ENCODE measurements at regions not wholly inside any gene's neighbourhood (a gene's known extent, or its start where the extent isn't known, plus 50 kb on each side); places are given as distances from the start of the nearest gene placed in this dataset.

GRCh38 chr15:77734306-77734705 is 101.6 kb upstream of the LINGO1 start (continued):
- TF ChIP-seq TBX3 (IDR thresholded peaks at IDR 0.05; ENCODE audit: borderline replicate concordance) (no peak), PAWR (CRISPR knock-in tag; IDR thresholded peaks at IDR 0.05; ENCODE audit: borderline replicate concordance) (no peak), ATM (IDR thresholded peaks at IDR 0.05; ENCODE audit: borderline replicate concordance) (no peak), ZNF773 (CRISPR knock-in tag; IDR thresholded peaks at IDR 0.05; ENCODE audit: borderline replicate concordance) (no peak)

DNA sequence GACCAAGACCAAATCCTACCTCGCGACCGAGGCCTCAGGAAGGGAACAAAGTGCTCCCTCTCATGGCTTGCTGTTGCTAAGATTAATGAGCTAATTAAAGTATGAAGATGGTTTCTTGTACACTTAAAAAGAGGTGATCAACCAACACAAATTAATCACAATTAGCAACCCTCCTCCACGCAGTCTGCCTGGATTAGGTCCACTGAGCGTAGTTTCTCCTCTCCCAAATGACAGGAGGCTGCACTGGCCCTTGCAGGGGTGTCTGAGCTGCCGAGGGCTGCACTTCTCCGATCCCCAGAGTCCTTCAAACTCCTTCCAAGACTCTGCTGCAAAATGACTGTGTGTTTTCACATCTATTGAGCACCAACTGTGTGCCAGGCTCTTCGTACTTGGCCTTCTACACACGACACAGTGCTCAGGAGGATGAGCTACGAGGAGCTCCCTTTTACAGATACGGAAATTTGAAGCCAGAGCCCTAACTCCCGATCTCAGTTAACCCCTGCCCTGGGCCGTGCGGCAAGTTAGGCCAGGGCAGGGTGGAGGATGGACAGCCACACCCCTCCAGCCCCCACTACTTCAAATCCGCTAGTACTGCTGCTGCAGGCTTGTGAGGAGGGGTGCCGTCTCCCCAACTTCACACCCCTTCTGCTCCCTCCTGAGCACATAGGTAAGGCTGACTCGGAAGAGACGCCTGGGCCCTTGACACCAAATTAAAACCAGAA is 101.0 kb upstream of the LINGO1 start:
- no peaks in the 10 kb centered on the region for H3K36me3 ChIP-seq (replicated peaks in 1 of 2; ENCODE audit: control insufficient read depth in 1 of 2, insufficient read depth in 2 of 2, low read length in 2 of 2)
- H3K9ac ChIP-seq (ENCODE audit: insufficient read depth, low read depth, low read length), result no peak overlapping the region
- no peaks in the 10 kb centered on the region for H4K20me1 ChIP-seq (ENCODE audit: insufficient read depth, low read length)
- H2AFZ ChIP-seq (ENCODE audit: low read length), result no peak overlapping the region
- BruUV-seq (replicated peaks), result no TSS peak
- WGBS (ENCODE audit: low lambda C conversion rate), result 25% methylated on average over 14 of the region's 18 CpGs
- ATAC-seq (no peak), FAIRE-seq (no peak), DNase-seq (ENCODE audit: low spot score) (no peak)
- no peak overlapping the region for H3K27ac ChIP-seq (ENCODE audit: extremely low read length, insufficient read depth, low read length)
- H3K4me1 ChIP-seq (ENCODE audit: insufficient read depth, low read length), result no peaks in the 10 kb centered on the region
- TF ChIP-seq, protein P1, sequence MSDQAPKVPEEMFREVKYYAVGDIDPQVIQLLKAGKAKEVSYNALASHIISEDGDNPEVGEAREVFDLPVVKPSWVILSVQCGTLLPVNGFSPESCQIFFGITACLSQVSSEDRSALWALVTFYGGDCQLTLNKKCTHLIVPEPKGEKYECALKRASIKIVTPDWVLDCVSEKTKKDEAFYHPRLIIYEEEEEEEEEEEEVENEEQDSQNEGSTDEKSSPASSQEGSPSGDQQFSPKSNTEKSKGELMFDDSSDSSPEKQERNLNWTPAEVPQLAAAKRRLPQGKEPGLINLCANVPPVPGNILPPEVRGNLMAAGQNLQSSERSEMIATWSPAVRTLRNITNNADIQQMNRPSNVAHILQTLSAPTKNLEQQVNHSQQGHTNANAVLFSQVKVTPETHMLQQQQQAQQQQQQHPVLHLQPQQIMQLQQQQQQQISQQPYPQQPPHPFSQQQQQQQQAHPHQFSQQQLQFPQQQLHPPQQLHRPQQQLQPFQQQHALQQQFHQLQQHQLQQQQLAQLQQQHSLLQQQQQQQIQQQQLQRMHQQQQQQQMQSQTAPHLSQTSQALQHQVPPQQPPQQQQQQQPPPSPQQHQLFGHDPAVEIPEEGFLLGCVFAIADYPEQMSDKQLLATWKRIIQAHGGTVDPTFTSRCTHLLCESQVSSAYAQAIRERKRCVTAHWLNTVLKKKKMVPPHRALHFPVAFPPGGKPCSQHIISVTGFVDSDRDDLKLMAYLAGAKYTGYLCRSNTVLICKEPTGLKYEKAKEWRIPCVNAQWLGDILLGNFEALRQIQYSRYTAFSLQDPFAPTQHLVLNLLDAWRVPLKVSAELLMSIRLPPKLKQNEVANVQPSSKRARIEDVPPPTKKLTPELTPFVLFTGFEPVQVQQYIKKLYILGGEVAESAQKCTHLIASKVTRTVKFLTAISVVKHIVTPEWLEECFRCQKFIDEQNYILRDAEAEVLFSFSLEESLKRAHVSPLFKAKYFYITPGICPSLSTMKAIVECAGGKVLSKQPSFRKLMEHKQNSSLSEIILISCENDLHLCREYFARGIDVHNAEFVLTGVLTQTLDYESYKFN (CRISPR knock-in tag; conservative IDR thresholded peaks at IDR 0.05), result no peak
- no peak for TF ChIP-seq ETV5 (CRISPR knock-in tag; IDR thresholded peaks at IDR 0.05; ENCODE audit: borderline replicate concordance)
- no peak for TF ChIP-seq MEIS2 (CRISPR knock-in tag; IDR thresholded peaks at IDR 0.05)
- TF ChIP-seq SPEN (CRISPR knock-in tag; IDR thresholded peaks at IDR 0.05; ENCODE audit: low read depth), result no peak
- no peak for TF ChIP-seq SALL1 (CRISPR knock-in tag; IDR thresholded peaks at IDR 0.05)
- no peak for TF ChIP-seq ZNF75D (CRISPR knock-in tag; IDR thresholded peaks at IDR 0.05; ENCODE audit: borderline replicate concordance)
- in situ Hi-C loops (cut with HindIII; ENCODE audit: extremely low pct_ligation_motif_present, low pct_unique_long_range_greater_than_20kb) (no loop called here), intact Hi-C loops (cut with micrococcal nuclease; ENCODE audit: unreplicated experiment) (no loop called here)
- CTCF ChIA-PET (ENCODE audit: low intra/inter-chr PET ratio, low total read pairs), result no interaction called here
- H3K4me2 ChIP-seq (ENCODE audit: low read depth, low read length), result no peak overlapping the region
- H3K79me2 ChIP-seq (ENCODE audit: insufficient read depth, low read length), result no peaks in the 10 kb centered on the region
- peaks cover 4 to 10% of the 10 kb centered on the region in 2 experiments; a peak in 3 of 5 replicates for H3K27me3 ChIP-seq (ENCODE audit: control insufficient read depth in 1 of 2, insufficient read depth in 2 of 2, low read length in 2 of 2)
- no peak overlapping the region for H3K4me3 ChIP-seq (replicated peaks in 1 of 3; ENCODE audit: insufficient read depth in 1 of 3, low read depth in 2 of 3, low read length in 3 of 3)
- POLR2A ChIA-PET, result no interaction called here
- H3K9me3 ChIP-seq (ENCODE audit: low read length), result no peaks in the 10 kb centered on the region
